ENCODE measurements at regions not wholly inside any gene's neighbourhood (a gene's known extent, or its start where the extent isn't known, plus 50 kb on each side); places are given as distances from the start of the nearest gene placed in this dataset.

DNA sequence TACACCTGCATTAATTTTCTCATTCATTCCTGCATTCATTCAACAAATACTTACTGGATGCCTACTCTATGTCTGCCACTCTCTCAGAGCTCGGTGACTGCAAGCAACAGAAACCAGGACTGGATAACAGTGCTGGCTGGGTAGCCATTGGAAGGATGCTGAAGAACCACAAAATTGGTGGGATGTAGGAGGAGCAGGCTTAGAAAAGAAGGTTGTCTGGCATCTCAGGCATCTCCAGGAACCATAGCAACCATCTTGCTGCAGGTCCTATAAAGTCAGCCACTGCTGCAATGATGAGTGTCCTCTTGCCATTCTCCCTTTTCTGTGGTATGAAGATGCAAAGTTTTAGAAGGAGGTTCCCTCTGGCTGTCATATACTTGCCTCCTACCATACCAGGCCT is 168.6 kb downstream of the FGF18 start:
- no peak for DNase-seq (ENCODE audit: low spot score)
- ATAC-seq (ENCODE audit: low FRiP score) = no peak
- TF ChIP-seq, protein P1, sequence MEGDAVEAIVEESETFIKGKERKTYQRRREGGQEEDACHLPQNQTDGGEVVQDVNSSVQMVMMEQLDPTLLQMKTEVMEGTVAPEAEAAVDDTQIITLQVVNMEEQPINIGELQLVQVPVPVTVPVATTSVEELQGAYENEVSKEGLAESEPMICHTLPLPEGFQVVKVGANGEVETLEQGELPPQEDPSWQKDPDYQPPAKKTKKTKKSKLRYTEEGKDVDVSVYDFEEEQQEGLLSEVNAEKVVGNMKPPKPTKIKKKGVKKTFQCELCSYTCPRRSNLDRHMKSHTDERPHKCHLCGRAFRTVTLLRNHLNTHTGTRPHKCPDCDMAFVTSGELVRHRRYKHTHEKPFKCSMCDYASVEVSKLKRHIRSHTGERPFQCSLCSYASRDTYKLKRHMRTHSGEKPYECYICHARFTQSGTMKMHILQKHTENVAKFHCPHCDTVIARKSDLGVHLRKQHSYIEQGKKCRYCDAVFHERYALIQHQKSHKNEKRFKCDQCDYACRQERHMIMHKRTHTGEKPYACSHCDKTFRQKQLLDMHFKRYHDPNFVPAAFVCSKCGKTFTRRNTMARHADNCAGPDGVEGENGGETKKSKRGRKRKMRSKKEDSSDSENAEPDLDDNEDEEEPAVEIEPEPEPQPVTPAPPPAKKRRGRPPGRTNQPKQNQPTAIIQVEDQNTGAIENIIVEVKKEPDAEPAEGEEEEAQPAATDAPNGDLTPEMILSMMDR (IDR thresholded peaks at IDR 0.05) = no peak

DNA sequence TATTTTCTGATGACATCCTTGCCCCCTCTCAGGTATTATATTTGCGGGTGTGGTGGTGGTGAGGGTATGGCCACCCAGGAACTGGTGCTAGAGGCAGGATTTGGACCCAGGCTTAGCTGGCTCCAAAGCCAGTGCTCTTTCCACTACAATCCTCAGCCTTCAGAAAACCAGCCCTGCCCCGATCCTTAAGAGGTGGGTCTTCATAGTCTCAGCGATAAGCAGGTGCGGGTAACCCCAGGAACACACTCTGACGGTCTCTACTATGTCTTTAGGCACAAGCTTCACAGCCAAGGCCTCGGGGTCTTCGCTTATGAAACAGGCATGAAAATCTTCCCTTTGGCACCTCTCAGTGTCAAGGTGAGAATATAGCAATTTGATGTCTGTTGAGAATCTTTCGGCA is 169.3 kb downstream of the FGF18 start:
- DNase-seq (ENCODE audit: low spot score) (no peak), ATAC-seq (ENCODE audit: low FRiP score) (no peak)
- TF ChIP-seq, protein P1 (IDR thresholded peaks at IDR 0.05) = no peak

DNA sequence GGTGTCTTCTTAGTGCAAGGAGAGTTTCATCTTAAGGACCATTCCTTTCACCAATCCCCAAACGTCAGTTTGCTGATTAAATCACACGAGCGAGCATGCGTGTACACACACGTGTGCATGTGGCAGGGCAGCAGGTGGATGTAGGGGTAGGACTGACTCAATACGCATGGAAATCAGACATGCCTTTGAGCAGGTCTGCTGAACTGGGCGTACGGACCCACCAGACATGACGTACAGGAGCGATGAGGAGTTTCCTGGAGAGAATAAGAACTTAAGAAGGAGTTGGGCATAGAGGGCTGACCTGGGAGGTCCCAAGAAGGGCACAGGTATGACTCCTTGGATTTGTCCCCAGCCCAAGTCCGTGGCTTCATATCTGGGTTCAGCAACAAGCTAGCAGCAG is 170.0 kb downstream of the FGF18 start:
- TF ChIP-seq, protein P1 (IDR thresholded peaks at IDR 0.05) = no peak
- ATAC-seq (ENCODE audit: low FRiP score) = no peak
- no peak for DNase-seq (ENCODE audit: low spot score)

DNA sequence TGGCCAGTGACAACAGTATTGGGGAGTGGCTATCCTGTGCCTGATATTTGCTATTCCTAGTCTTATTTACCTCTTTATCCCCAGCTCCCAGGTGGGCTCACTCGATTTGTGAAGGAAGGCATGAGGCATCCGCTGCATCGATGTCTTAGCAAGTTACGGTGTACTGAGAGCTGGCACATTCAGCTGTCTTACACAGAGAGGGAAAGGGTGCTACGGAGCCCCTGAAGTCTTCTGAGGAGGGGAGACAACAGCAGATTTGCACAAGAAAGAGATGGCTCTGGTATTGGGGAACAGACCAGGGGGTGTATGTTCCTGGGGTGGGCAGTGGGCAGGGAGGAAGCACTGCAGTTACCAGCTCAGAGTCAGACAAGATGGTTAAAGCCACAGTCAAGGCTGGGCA is 172.6 kb downstream of the FGF18 start:
- DNase-seq (ENCODE audit: low spot score) = no peak
- TF ChIP-seq, protein P1 (IDR thresholded peaks at IDR 0.05) = no peak
- ATAC-seq (ENCODE audit: low FRiP score) = no peak

DNA sequence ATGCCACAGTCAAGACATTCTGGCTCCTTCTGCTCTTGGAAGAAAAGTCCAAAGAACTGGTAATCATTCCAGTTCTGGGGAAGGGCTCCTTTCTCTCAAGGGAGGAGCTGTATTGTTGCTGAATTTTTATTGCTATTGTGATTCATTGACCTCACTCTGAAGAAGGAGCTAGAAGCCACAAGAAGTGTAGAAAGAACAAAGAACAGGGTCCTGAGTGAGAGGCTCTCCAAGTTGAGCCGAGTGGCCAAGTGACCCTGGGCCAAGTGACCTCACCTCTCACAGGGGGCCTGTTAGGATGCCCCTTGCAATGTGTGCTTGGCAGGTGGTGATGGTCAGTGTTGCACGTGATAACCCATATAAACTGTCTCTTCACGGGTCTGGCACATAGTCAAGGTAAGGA is 173.3 kb downstream of the FGF18 start:
- DNase-seq (ENCODE audit: low spot score) = no peak
- ATAC-seq (ENCODE audit: low FRiP score) = no peak

DNA sequence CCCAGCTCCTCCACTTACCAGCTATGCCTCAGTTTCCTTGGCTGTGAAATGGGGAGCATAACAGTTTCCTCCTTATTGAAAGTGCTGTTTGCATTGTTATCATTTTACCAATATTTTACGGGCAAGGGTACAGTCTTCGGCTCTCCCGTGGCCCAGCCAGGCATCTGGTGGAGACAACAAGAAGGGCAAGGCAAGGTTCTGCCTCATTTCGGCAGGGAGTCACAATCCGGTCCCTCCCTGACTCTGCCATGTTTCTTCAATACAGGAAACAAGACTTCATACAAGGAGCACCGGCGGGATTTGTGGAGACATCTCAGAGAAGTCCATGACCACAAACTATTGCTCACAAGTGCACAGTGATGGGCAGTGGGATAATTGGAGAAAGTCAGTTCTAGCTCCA is 174.0 kb downstream of the FGF18 start:
- ATAC-seq (ENCODE audit: low FRiP score) = no peak
- TF ChIP-seq, protein P1 (IDR thresholded peaks at IDR 0.05) = no peak
- DNase-seq (ENCODE audit: low spot score) = no peak

More for the DNA sequence above, 173.3 kb downstream of the FGF18 start:
- TF ChIP-seq, protein P1 (IDR thresholded peaks at IDR 0.05) = no peak

DNA sequence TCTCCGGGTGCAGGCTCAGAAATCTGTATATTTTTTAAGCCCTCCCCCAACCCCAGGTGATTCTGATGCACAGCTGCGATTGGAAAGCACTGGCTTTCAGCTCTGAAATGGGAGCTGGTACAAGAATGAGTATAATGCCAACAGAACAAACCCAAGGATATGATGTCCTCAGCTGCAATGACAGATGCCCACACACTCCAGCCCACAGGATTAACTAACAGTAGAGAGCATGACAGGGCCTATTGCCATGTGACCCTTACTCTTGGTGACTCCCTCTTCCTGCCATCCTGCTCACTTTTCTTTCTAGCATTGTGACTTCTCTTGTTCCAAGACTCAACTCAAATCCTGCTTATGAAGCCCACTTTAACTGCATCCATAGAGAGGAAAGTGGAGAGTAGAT is 174.5 kb downstream of the FGF18 start:
- ATAC-seq (ENCODE audit: low FRiP score) (no peak), DNase-seq (ENCODE audit: low spot score) (no peak)
- TF ChIP-seq, protein P1 (IDR thresholded peaks at IDR 0.05) = no peak
